A673 (cell line): ENCODE measurements at regions not wholly inside any gene's neighbourhood (a gene's known extent, or its start where the extent isn't known, plus 50 kb on each side); places are given as distances from the start of the nearest gene placed in this dataset.

Source experiments
- BruUV-seq: library from RNA; stranded (reverse); fragments of 400-500 nt; replicated peaks from 2 replicates; lab custom pipeline; 2021; lab: Mats Ljungman, UMichigan
- CTCF ChIA-PET: fragments of 300-600 bp; sonication (Branson Sonifier 250); formaldehyde crosslinking; loops from one replicate; lab custom pipeline; 2022; ENCODE audit warnings: antibody characterized with exemption; lab: Charles Lee
- POLR2A ChIA-PET: fragments of 300-600 bp; sonication (Branson Sonifier 250); formaldehyde crosslinking; loops from one replicate; lab custom pipeline; 2022; ENCODE audit warnings: antibody characterized with exemption; ENCODE audit not compliant: low non-redundant PET; lab: Charles Lee
- DNase-seq: peaks from one replicate; pipeline ENCODE4 v3.0.0-alpha.2; 2015; ENCODE audit warnings: low spot score
- H3K27ac ChIP-seq: fragments of 200-600 bp; sonication (generic); 2 replicates; pipeline ENCODE4 v1.5.1; 2016; ENCODE audit warnings: mixed run types, low read depth, mild to moderate bottlenecking, mixed read lengths, antibody characterized with exemption, low read length; ENCODE audit not compliant: poor library complexity, severe bottlenecking
- H3K27me3 ChIP-seq: fragments of 200-600 bp; sonication (generic); replicated peaks from 2 replicates; pipeline ENCODE4 v1.6.1; 2017; ENCODE audit warnings: mixed run types, low read depth, mild to moderate bottlenecking, mixed read lengths, antibody characterized with exemption, low read length; ENCODE audit not compliant: insufficient read depth, poor library complexity
- H3K36me3 ChIP-seq: fragments of 200-600 bp; sonication (generic); 2 replicates; pipeline ENCODE4 v1.6.1; 2016; ENCODE audit warnings: mixed run types, mild to moderate bottlenecking, mixed read lengths, antibody characterized with exemption, low read length; ENCODE audit not compliant: insufficient read depth, poor library complexity, severe bottlenecking
- H3K4me1 ChIP-seq: fragments of 200-600 bp; sonication (generic); 2 replicates; pipeline ENCODE4 v1.6.1; 2017; ENCODE audit warnings: mixed run types, mild to moderate bottlenecking, mixed read lengths, antibody characterized with exemption, low read length; ENCODE audit not compliant: insufficient read depth, poor library complexity, severe bottlenecking
- H3K4me3 ChIP-seq: fragments of 200-600 bp; sonication (generic); 2 replicates; pipeline ENCODE4 v1.5.1; 2016; ENCODE audit warnings: low read depth, mixed run types, mild to moderate bottlenecking, mixed read lengths, low read length; ENCODE audit not compliant: poor library complexity, severe bottlenecking
- H3K9me3 ChIP-seq: fragments of 200-600 bp; sonication (generic); 2 replicates; pipeline ENCODE4 v1.6.1; 2016; ENCODE audit warnings: mixed run types, low read depth, mild to moderate bottlenecking, mixed read lengths, antibody characterized with exemption, low read length; ENCODE audit not compliant: poor library complexity, severe bottlenecking
- EZH2 ChIP-seq: fragments of 200-600 bp; sonication (generic); IDR thresholded peaks from 2 replicates; pipeline ENCODE4 v1.6.1; 2017; ENCODE audit warnings: borderline replicate concordance, low read depth, mild to moderate bottlenecking, mixed read lengths, antibody characterized with exemption, low read length; ENCODE audit not compliant: poor library complexity, severe bottlenecking
- intact Hi-C: fragments of 100-400 bp; cut with micrococcal nuclease; formaldehyde crosslinking; loops from one replicate; pipeline ENCODE4 v1.10.0; 2022; ENCODE audit not compliant: unreplicated experiment
- TF ChIP-seq, protein P1 (sequence below): fragments of 300-800, 200-600 bp; sonication (generic); conservative IDR thresholded peaks from 2 replicates; pipeline ENCODE4 v1.5.1; 2017; ENCODE audit warnings: low read depth, mild to moderate bottlenecking, antibody characterized with exemption, low read length, moderate library complexity, mixed read lengths

- H3K4me3 ChIP-seq: no peak overlapping the region
- POLR2A ChIA-PET: no interaction called here
- intact Hi-C loops: no loop called here
- no peaks in the 10 kb centered on the region for H3K4me1 ChIP-seq
- H3K27ac ChIP-seq: no peak overlapping the region
- BruUV-seq: no TSS peak
- DNase-seq: no peak
- CTCF ChIA-PET: no interaction called here
- H3K36me3 ChIP-seq: no peaks in the 10 kb centered on the region
- no peaks in the 10 kb centered on the region for H3K9me3 ChIP-seq
- H3K27me3 ChIP-seq: no peaks in the 10 kb centered on the region
- TF ChIP-seq EZH2: no peak
- TF ChIP-seq, protein P1, sequence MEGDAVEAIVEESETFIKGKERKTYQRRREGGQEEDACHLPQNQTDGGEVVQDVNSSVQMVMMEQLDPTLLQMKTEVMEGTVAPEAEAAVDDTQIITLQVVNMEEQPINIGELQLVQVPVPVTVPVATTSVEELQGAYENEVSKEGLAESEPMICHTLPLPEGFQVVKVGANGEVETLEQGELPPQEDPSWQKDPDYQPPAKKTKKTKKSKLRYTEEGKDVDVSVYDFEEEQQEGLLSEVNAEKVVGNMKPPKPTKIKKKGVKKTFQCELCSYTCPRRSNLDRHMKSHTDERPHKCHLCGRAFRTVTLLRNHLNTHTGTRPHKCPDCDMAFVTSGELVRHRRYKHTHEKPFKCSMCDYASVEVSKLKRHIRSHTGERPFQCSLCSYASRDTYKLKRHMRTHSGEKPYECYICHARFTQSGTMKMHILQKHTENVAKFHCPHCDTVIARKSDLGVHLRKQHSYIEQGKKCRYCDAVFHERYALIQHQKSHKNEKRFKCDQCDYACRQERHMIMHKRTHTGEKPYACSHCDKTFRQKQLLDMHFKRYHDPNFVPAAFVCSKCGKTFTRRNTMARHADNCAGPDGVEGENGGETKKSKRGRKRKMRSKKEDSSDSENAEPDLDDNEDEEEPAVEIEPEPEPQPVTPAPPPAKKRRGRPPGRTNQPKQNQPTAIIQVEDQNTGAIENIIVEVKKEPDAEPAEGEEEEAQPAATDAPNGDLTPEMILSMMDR: no peak
Observed at GRCh38 chr1:4344065-4344732, 310.2 kb upstream of the AJAP1 start.

GRCh38 chr1:4345094-4345493 lies 309.3 kb upstream of the AJAP1 start:
- Histone ChIP-seq H3K4me3 (no peak overlapping the region), H3K27ac (no peak overlapping the region), H3K9me3 (no peaks in the 10 kb centered on the region), H3K27me3 (no peaks in the 10 kb centered on the region), H3K36me3 (no peaks in the 10 kb centered on the region), H3K4me1 (no peaks in the 10 kb centered on the region)
- POLR2A ChIA-PET: no interaction called here
- no peak for TF ChIP-seq EZH2
- TF ChIP-seq, protein P1: no peak
- DNase-seq: no peak
- intact Hi-C loops: no loop called here
- no TSS peak for BruUV-seq
- CTCF ChIA-PET: no interaction called here

DNA sequence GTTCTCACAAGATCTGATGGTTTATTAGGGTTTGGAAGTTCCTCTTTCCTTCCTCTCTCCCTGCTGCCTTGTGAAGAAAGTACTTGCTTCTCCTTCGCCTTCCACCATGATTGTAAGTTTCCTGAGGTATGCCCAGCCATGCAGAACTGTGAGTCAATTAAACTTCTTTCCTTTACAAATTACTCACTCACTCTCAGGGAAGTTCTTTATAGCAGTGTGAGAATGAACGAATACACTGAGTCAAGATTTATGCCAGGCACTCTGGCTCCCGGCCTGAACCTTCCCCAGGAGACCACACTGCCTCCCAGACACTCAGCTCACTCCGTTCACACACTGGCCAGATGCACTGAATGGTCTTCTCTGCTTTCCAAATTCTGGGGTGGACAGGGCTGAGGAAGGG lies 308.3 kb upstream of the AJAP1 start:
- no peak for TF ChIP-seq EZH2
- TF ChIP-seq, protein P1: no peak
- H3K36me3 ChIP-seq: no peaks in the 10 kb centered on the region
- ChIA-PET CTCF (no interaction called here), POLR2A (no interaction called here)
- H3K9me3 ChIP-seq: no peaks in the 10 kb centered on the region
- intact Hi-C loops: no loop called here
- no peaks in the 10 kb centered on the region for H3K4me1 ChIP-seq
- no peaks in the 10 kb centered on the region for H3K27me3 ChIP-seq
- BruUV-seq: no TSS peak
- no peak for DNase-seq
- H3K27ac ChIP-seq: no peak overlapping the region
- no peak overlapping the region for H3K4me3 ChIP-seq
